Stimulated activated naive CD8-positive, alpha-beta T cell treated with anti-CD3 and anti-CD28 coated beads, Interleukin-15, amount 100 ng/mL, for 72 hours (primary cell): ENCODE measurements at regions not wholly inside any gene's neighbourhood (a gene's known extent, or its start where the extent isn't known, plus 50 kb on each side); places are given as distances from the start of the nearest gene placed in this dataset.
"Not testable (repeated sequence)": the region's sequence is repeated elsewhere in the genome, so short reads cannot be mapped to it uniquely, and the experiment has no call there.

ENCODE experiments used
- ATAC-seq: fragments of 150-1000 bp; cut with Tn5 transposase; 2 replicates; pipeline ENCODE4 v1.10.0; 2021; ENCODE audit warnings: mild to moderate bottlenecking, moderate library complexity
- DNase-seq, 2 donors: peaks; one replicate each; pipeline ENCODE4 v3.0.0; 2021 to 2022
- H3K27ac Mint-ChIP-seq, 2 donors: one replicate each; pipeline ENCODE4 v1.8.0; 2022; ENCODE audit warnings: mild to moderate bottlenecking in 2 of 2, mixed read lengths in 2 of 2, moderate library complexity in 2 of 2
- H3K27me3 Mint-ChIP-seq: one replicate; pipeline ENCODE4 v1.8.0; 2022; ENCODE audit warnings: mixed read lengths
- H3K4me1 Mint-ChIP-seq: one replicate; pipeline ENCODE4 v1.8.0; 2022; ENCODE audit warnings: mild to moderate bottlenecking, mixed read lengths
- H3K4me3 Mint-ChIP-seq, 2 donors: one replicate each; pipeline ENCODE4 v1.8.0; 2022; ENCODE audit warnings: mild to moderate bottlenecking in 2 of 2, mixed read lengths in 2 of 2, moderate library complexity in 1 of 2
- H3K9me3 Mint-ChIP-seq, 2 donors: one replicate each; pipeline ENCODE4 v1.8.0; 2022; ENCODE audit warnings: mixed read lengths in 2 of 2

DNA sequence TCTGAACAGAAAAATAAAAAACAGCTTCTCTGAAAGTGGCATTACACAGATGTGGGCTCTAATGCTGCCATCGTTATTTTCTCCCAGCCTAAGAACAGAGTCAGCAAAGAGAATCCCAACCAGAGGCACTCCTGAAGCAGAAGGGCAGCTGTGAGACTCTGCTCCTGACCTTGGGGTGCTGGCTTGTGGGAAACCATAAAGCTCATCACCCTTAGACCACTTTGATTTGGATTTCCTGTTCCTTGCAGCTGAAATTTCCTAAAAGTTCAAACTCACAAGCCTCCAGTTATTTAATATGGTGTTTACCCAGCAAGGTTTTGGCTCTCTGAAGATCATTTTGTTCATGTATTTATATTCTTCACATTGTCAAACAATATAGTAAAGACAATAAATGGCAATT is 814.8 kb downstream of the TNS3 start:
- H3K9me3 Mint-ChIP-seq = peaks cover 7 to 32% of the 10 kb centered on the region in 2 donors
- H3K4me1 Mint-ChIP-seq = no peaks in the 10 kb centered on the region
- H3K27ac Mint-ChIP-seq = no peak overlapping the region
- H3K27me3 Mint-ChIP-seq = no peaks in the 10 kb centered on the region
- H3K4me3 Mint-ChIP-seq = no peak overlapping the region
- ATAC-seq (no peak), DNase-seq (no peak)

DNA sequence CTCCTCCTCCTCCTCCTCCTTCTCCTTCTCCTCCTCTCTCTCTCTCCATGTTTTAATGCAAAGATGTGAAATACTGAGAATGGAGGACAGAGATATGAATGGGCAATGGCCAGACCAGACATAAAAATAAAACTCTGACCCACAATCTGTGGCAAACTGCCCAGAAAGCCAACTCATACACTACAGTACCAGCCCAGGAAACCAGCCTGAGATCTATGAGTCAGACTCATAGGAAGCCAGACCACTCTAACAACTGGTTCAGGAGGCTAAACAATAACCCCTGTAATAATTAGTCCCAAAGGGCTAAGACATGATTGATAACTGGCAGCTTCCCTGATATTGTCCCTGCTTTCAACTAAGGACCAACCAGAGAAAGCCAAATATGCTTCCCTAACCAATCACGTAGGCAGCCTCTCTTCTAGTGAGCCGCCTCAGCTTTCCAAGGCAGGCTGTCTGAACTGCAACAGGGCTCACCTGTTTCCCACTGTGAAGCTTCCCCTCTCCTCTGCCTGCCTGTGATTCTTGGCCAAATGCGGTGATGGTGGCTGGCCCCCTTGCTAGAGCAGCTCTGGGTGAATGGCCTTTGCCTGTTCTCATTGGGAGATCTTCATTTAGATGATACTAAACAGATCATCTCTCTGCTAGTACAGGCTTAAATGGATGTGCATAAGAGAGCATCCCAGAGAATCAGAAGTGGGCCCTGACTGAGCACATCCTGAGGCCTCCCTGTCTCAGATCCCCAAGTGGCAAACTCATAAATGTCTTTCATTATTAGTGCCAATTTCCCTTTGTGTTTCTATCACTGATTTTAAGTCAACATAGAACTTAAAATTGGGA is 817.6 kb downstream of the TNS3 start:
- peaks cover 4 to 33% of the 10 kb centered on the region in 2 donors for H3K9me3 Mint-ChIP-seq
- H3K27ac Mint-ChIP-seq = no peak overlapping the region
- no peaks in the 10 kb centered on the region for H3K4me1 Mint-ChIP-seq
- no peaks in the 10 kb centered on the region for H3K27me3 Mint-ChIP-seq
- no peak for DNase-seq
- H3K4me3 Mint-ChIP-seq = no peak overlapping the region
- no peak for ATAC-seq

DNA sequence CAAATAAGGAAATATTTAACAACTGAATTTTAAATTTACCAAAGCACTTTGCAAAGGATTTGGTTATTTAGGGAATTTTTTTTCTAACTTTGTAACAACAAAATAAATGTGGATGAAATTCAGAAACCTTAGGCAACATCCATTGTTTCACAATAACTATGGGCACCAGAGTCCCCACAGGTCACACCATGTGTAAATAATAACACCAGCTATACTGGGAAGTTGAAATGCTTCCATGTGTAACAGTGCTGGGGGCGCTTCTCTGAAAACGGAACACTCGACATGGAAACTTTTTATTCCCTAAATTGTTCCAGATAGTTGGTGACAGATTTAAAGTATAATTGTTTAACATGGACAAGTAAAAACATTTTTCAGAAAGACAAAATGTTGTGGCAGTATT is 818.6 kb downstream of the TNS3 start:
- H3K27ac Mint-ChIP-seq = no peak overlapping the region
- DNase-seq = no peak
- ATAC-seq = no peak
- H3K27me3 Mint-ChIP-seq = no peaks in the 10 kb centered on the region
- H3K9me3 Mint-ChIP-seq = peaks cover 0 to 25% of the 10 kb centered on the region in 2 donors
- no peak overlapping the region for H3K4me3 Mint-ChIP-seq
- no peaks in the 10 kb centered on the region for H3K4me1 Mint-ChIP-seq

DNA sequence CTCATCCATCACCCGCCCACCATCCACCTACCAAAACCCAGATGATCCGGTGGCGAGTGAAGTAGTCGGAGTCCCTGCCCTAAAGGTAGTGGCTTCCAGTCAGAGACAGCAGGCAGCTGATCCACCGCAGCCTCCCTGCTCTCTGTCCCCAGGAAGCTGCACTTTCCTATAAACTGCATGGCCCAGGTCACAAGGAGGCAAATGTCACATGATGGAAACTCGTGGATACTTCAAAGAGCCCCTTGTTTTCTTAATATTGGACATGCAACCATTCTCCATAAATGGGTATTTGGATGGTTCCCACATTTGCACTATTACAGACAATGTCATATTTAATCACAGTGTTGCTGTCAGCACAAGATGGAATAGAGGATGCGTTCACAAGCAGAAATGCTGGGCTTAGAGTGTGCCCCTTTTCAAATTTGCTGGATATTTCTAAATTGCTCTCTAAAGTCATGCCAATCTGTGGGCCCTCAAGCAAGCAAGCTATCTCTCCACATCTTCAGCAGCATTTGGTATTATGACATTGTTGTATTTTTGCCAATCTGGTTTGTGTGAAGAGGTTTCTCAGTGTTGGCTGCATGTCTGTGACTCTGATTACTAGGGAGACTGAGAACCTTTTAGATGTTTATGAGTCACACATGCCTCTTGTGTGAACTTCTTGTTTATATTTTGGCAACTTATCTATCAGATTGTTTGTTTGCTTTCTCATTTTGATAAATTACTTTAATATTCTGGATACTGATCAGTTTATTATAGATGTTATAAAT is 822.0 kb downstream of the TNS3 start:
- Mint-ChIP-seq H3K27ac (no peak overlapping the region), H3K9me3 (peaks cover 0 to 13% of the 10 kb centered on the region in 2 donors), H3K27me3 (no peaks in the 10 kb centered on the region), H3K4me3 (no peak overlapping the region), H3K4me1 (no peaks in the 10 kb centered on the region)
- ATAC-seq = no peak
- no peak for DNase-seq

DNA sequence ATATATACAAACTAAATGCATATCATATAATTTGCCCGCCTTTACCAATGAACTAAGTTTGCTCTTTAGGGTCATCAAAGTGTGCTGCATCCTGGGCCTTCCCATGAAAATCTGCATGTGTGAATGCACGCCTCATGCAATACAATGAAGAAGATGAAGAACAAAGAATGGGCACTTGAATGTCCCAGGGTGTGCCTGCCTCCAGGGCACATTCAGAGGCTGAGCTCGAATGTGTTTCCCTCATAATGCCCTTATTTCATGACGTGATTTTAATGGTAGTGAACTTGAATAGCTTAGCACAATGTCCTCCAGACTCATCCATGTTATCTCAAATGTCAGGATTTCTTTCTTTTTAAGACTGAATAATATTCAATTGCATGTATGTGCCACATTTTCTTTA is 824.9 kb downstream of the TNS3 start:
- no peaks in the 10 kb centered on the region for H3K4me1 Mint-ChIP-seq
- H3K4me3 Mint-ChIP-seq = no peak overlapping the region
- no peaks in the 10 kb centered on the region for H3K27me3 Mint-ChIP-seq
- no peak for ATAC-seq
- no peak for DNase-seq
- no peak overlapping the region for H3K27ac Mint-ChIP-seq
- peaks cover 6 to 8% of the 10 kb centered on the region in 2 donors for H3K9me3 Mint-ChIP-seq

DNA sequence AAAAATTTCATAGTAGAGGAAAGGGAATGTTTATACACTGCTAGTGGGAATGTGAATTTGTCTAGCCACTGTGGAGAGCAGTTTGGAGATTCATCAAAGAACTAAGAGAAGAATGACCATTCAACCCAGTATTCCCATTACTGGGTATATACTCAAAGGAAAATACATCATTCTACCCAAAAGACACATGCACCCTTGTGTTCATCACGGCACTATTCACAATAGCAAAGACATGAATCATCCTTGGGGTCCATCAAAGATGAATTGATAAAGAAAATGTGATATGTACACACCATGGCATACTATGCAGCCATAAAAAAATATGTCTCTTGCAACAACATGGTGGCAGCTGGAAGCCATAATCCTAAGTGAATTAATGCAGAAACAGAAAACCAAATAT is 825.7 kb downstream of the TNS3 start:
- Mint-ChIP-seq H3K4me3 (no peak overlapping the region), H3K27ac (no peak overlapping the region), H3K27me3 (no peaks in the 10 kb centered on the region), H3K4me1 (no peaks in the 10 kb centered on the region), H3K9me3 (peaks cover 6 to 8% of the 10 kb centered on the region in 2 donors)
- ATAC-seq (no peak), DNase-seq (no peak)

DNA sequence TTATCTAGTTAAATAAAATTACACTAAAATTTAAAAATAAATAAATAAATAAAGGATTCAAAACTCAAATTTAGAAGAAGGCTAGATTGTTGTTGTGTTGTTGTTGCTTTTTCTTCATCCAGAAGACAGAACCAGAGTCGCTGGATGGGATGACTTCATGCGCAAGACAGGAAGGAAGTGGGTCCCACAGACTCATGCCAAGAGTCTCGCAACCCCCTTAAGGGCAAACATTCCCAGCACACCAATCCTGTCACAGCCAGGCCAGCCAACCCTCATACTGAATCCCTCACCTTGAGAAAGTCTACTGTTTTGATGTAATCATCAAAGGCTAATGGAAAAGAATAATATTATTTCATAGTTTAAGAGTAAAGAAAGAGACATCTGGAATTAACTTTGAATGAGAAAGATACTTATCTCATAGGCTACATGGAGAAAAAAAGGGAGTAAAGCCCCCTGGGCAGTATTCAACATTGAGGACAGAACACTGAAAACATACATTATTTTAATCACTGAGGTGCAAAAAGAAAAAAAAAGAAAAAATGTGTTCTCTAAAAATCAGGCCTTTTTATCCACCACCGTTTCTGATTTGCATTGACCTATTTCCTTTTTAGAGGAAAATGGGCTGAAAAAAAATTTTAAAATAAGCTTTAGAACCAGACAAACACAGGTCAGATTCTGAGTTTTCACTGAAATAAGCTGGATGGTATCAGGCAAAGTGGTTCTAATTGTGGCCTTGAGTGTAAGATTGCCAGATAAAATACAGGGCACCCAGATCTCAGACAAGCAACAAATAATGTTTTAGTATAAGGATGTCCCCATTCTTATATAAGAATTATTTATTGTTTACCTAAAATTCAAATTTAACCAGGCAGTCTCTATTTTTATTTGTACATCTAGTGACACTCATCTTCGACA is 826.5 kb downstream of the TNS3 start:
- ATAC-seq (no peak), DNase-seq (no peak)
- H3K27ac Mint-ChIP-seq = no peak overlapping the region
- H3K4me3 Mint-ChIP-seq = no peak overlapping the region
- H3K4me1 Mint-ChIP-seq = no peaks in the 10 kb centered on the region
- H3K27me3 Mint-ChIP-seq = no peaks in the 10 kb centered on the region
- H3K9me3 Mint-ChIP-seq = peaks cover 6 to 8% of the 10 kb centered on the region in 2 donors

DNA sequence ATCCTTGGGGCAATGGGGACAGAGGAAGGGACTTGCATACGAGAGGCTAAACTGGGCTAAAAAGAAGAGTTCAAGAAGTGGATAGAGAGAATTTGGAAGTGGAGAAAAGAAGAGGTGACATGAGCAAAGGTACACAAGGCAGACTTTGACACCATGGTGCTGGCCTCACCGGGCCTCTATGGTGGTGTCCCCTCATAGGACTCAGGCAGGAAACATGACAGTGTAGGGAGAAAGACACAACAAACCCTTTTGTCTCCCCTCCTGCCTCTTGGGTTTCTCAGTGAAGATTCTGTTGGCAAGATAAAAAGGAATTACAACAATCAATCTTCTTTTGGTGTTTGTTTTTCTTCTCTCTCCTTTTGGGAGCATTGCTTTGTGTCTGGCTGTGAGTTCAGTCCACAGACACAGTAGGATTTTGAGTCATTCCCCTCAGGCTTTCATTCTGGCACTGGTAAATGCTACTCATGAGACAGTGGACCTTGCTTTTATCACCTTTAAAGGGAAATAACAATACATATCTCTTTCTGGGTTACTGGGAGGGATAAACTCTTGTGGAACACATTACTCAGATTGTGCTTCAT is 827.7 kb downstream of the TNS3 start:
- DNase-seq (no peak), ATAC-seq (no peak)
- H3K9me3 Mint-ChIP-seq = peaks cover under 1 to 6% of the 10 kb centered on the region in 2 donors
- H3K4me3 Mint-ChIP-seq = no peak overlapping the region
- no peaks in the 10 kb centered on the region for H3K27me3 Mint-ChIP-seq
- H3K27ac Mint-ChIP-seq = no peak overlapping the region
- H3K4me1 Mint-ChIP-seq = no peaks in the 10 kb centered on the region

DNA sequence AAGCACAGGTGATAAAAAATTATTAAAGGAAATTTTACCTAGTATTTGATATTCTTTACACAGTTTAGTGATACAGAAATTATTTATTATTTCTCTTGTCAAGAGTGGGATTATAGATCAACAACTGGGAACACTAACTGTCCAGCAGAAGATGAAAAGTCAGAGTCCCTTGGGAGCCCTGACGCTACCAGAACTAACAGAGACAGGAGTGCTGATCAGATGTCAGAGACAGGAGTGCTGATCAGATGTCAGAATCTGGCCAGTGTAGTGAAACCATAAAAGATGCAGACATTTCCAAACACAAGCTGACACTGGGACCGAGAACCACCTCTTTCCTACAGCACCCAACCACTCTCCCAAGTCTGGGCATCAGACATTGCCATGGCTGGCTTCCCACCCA is 828.2 kb downstream of the TNS3 start:
- peaks cover 0 to 6% of the 10 kb centered on the region in 2 donors for H3K9me3 Mint-ChIP-seq

DNA sequence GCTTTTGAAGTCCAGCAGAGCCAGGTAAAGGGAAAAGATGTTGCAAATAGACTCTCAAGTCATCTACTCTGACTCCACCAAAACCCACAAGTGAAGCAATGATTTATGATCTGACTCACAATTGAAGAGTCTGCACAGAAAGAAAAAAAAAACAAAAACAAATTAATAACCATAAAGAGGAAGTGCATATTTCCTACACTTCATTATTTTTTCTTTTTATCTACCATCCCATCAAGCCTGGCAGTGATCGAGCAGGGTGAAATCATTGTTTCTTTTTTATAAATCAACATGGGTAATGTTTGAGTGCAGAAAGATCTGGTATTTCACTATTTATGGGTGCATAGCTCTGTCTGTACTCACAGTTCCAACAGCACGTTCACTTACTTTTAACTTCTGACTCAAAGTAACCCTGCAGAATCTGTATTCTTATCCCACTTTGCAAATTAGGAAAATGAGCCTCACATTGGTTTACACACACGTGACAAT is 829.0 kb downstream of the TNS3 start:
- Mint-ChIP-seq H3K27ac (no peak overlapping the region), H3K9me3 (peaks cover 0 to 6% of the 10 kb centered on the region in 2 donors), H3K27me3 (no peaks in the 10 kb centered on the region), H3K4me1 (no peaks in the 10 kb centered on the region), H3K4me3 (no peak overlapping the region)
- no peak for ATAC-seq
- no peak for DNase-seq

More for the DNA sequence above, 828.2 kb downstream of the TNS3 start:
- no peak overlapping the region for H3K27ac Mint-ChIP-seq
- H3K4me3 Mint-ChIP-seq = no peak overlapping the region
- no peak for ATAC-seq
- H3K27me3 Mint-ChIP-seq = no peaks in the 10 kb centered on the region
- H3K4me1 Mint-ChIP-seq = no peaks in the 10 kb centered on the region
- no peak for DNase-seq

DNA sequence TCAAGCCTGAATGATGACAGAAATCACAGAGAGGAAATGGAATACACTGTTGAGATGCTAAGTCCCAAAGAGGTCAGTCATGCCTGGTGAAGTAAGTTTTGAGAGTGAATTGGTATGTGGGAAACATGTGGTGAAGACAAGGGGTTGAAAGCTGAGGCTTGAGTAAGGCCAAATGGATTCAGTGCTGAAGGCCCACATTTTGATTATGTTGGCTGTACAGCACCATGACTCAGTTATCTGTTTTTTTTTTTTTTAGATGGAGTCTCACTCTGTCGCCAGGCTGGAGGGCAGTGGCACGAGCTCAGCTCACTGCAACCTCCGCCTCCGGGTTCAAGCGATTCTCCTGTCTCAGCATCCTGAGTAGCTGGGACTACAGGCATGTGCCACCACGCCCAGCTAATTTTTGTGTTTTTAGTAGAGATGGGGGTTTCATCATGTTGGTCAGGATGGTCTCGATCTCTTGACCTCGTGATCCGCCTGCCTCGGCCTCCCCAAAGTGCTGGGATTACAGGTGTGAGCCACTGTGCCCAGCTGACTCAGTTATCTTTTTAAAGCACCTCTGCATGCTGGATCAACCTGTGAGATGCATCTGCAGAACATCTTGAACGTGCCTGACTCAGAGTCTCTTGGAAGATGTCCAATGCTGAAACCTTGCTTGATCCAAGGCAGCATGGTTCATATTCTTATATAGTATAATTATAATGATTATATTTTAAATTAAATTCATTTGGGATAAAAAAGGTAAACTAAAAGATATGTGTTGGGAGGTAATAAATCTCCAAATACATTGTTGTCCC is 829.8 kb downstream of the TNS3 start:
- DNase-seq, H3K9me3 Mint-ChIP-seq, H3K4me1 Mint-ChIP-seq, H3K4me3 Mint-ChIP-seq, H3K27ac Mint-ChIP-seq, H3K27me3 Mint-ChIP-seq, ATAC-seq: not testable (repeated sequence)

DNA sequence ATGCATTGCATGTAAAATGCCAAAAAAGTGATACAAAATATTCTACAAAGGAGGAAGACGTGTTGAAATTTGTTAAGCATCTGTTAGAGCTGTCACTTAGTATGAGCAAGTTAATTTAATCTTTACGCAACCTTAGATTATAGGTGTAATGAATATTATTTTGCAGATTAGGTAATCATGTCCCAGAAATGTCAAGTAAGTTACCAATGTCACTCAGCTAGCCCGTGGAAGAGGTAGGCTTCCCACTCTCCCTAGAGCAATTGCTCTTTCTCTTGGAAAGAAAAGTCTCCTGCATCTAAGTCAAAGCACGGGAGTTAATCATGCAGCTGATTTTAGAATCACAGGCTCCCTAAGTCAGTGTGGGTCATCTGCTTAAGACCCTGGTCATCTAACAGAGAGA is 830.4 kb upstream of the IGFBP3 start:
- Mint-ChIP-seq H3K4me1 (no peaks in the 10 kb centered on the region), H3K9me3 (peaks cover 5 to 6% of the 10 kb centered on the region in 2 donors), H3K27me3 (no peaks in the 10 kb centered on the region), H3K27ac (no peak overlapping the region), H3K4me3 (no peak overlapping the region)
- DNase-seq = no peak
- no peak for ATAC-seq

DNA sequence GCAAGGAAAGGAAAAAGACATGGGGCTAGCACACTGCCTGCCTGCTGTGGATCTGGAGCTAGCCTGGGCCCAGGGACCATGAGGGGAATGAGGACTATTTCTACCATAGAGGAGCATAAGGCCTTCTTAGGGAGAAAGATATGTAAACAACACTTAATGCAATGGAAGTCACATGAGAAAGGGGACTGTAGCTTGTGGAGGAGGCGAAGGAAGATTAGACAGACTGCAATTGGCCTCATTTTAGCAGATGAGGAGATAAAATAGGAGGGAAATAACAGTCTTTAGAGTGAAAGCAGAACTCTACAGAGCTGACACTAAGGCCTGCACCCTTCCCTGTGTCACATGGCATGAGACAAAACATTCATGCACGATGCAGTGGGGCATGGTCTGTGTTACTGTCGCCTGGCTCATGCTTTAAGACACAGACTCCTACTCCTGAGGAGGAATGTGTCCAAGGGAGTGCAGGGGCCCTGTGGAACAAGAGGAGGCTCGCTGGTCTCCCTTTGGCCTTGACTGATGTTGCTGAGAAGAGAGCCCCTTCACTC is 829.3 kb upstream of the IGFBP3 start:
- Mint-ChIP-seq H3K27ac (no peak overlapping the region), H3K9me3 (peaks cover 6 to 8% of the 10 kb centered on the region in 2 donors), H3K27me3 (no peaks in the 10 kb centered on the region), H3K4me1 (no peaks in the 10 kb centered on the region), H3K4me3 (no peak overlapping the region)
- no peak for ATAC-seq
- no peak for DNase-seq

DNA sequence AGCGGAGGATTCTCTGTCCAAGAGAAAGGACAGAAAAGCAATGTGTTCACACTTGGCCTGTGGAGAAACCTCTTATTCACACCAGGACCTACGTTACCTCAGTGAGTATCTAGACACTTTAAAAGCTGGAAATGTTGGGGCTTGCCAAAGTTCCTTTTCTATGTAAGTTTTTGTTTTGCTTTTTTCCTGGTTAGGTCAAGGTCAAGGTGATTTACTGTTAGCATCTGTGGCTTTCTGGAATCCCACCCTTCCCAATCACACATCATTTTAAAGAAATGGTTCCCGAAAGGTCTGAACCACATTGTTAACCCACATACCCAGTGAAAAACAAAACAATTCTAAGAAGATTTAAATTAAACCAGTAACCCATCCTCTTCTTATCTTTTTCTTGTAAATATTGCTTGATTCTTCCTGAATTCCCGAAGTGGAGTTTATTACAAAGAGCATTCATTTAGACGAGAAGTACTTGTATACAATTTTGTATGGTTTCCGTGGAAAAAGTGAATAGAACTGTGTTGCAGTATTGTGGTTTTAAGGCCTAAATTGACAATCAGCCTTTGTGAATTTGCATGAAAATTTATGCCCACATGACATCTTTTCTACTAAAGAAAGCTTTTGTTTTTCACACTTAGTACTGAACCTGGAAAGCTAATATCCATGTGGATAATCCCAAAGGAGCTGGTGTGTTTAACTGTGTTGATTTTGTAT is 827.0 kb upstream of the IGFBP3 start:
- H3K4me3 Mint-ChIP-seq = no peak overlapping the region
- ATAC-seq = no peak
- no peaks in the 10 kb centered on the region for H3K27me3 Mint-ChIP-seq
- no peaks in the 10 kb centered on the region for H3K4me1 Mint-ChIP-seq
- DNase-seq = no peak
- peaks cover 0 to 8% of the 10 kb centered on the region in 2 donors for H3K9me3 Mint-ChIP-seq
- no peak overlapping the region for H3K27ac Mint-ChIP-seq
